NCI-H2196 treated with DMSO at 0.1 percent for 48 hours (cell line): ENCODE measurements at regions not wholly inside any gene's neighbourhood (a gene's known extent, or its start where the extent isn't known, plus 50 kb on each side); places are given as distances from the start of the nearest gene placed in this dataset.

ENCODE experiments used
- DNase-seq: peaks from one replicate; lab custom pipeline; 2025; ENCODE audit not compliant: unreplicated experiment; lab: John Stamatoyannopoulos, UW

- DNase-seq: no peak
Measured at GRCh38 chr6:90436403-90436802, 139.8 kb upstream of the BACH2 start.

- DNase-seq: no peak
Measured at GRCh38 chr6:90435207-90435899, 138.7 kb upstream of the BACH2 start.

- DNase-seq: no peak
Measured at GRCh38 chr6:90434094-90434493, 137.5 kb upstream of the BACH2 start.

GRCh38 chr6:90432937-90433336 lies 136.3 kb upstream of the BACH2 start:
- DNase-seq: no peak

- DNase-seq: no peak
Measured at GRCh38 chr6:90432041-90432775, 135.6 kb upstream of the BACH2 start.

- no peak for DNase-seq
Measured at GRCh38 chr6:90431576-90431975, 134.9 kb upstream of the BACH2 start.

- no peak for DNase-seq
Measured at GRCh38 chr6:90429713-90430112, 133.1 kb upstream of the BACH2 start.

- DNase-seq: no peak
Measured at GRCh38 chr6:90428514-90428913, 131.9 kb upstream of the BACH2 start.

GRCh38 chr6:90425161-90425641 lies 128.6 kb upstream of the BACH2 start:
- DNase-seq: no peak

GRCh38 chr6:90424580-90424979 lies 127.9 kb upstream of the BACH2 start:
- no peak for DNase-seq

GRCh38 chr6:90421666-90422065 lies 125.0 kb upstream of the BACH2 start:
- no peak for DNase-seq

- DNase-seq: no peak
Measured at GRCh38 chr6:90420500-90420899, 123.9 kb upstream of the BACH2 start.

- DNase-seq: no peak
Measured at GRCh38 chr6:90417385-90417784, 120.7 kb upstream of the BACH2 start.

GRCh38 chr6:90416322-90416721 lies 119.7 kb upstream of the BACH2 start:
- DNase-seq: no peak

GRCh38 chr6:90415178-90415577 lies 118.5 kb upstream of the BACH2 start:
- DNase-seq: no peak

- DNase-seq: no peak
Measured at GRCh38 chr6:90414352-90414751, 117.7 kb upstream of the BACH2 start.

GRCh38 chr6:90413867-90414266 lies 117.2 kb upstream of the BACH2 start:
- DNase-seq: no peak

- no peak for DNase-seq
Measured at GRCh38 chr6:90413396-90413795, 116.8 kb upstream of the BACH2 start.

GRCh38 chr6:90412538-90413369 lies 116.1 kb upstream of the BACH2 start:
- no peak for DNase-seq

GRCh38 chr6:90411292-90411781 lies 114.7 kb upstream of the BACH2 start:
- peak; percentile 11 for DNase-seq

- no peak for DNase-seq
Measured at GRCh38 chr6:90409700-90410099, 113.1 kb upstream of the BACH2 start.
